ENCODE measurements at regions not wholly inside any gene's neighbourhood (a gene's known extent, or its start where the extent isn't known, plus 50 kb on each side); places are given as distances from the start of the nearest gene placed in this dataset.

GRCh38 chr10:59108886-59109288 lies 67.6 kb upstream of the PHYHIPL start:
- TF ChIP-seq, protein P1, sequence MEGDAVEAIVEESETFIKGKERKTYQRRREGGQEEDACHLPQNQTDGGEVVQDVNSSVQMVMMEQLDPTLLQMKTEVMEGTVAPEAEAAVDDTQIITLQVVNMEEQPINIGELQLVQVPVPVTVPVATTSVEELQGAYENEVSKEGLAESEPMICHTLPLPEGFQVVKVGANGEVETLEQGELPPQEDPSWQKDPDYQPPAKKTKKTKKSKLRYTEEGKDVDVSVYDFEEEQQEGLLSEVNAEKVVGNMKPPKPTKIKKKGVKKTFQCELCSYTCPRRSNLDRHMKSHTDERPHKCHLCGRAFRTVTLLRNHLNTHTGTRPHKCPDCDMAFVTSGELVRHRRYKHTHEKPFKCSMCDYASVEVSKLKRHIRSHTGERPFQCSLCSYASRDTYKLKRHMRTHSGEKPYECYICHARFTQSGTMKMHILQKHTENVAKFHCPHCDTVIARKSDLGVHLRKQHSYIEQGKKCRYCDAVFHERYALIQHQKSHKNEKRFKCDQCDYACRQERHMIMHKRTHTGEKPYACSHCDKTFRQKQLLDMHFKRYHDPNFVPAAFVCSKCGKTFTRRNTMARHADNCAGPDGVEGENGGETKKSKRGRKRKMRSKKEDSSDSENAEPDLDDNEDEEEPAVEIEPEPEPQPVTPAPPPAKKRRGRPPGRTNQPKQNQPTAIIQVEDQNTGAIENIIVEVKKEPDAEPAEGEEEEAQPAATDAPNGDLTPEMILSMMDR (IDR thresholded peaks at IDR 0.05), result no peak
- no peak for TF ChIP-seq POLR2A (IDR thresholded peaks at IDR 0.05)
